OCI-LY7 (cell line): ENCODE measurements at regions not wholly inside any gene's neighbourhood (a gene's known extent, or its start where the extent isn't known, plus 50 kb on each side); places are given as distances from the start of the nearest gene placed in this dataset.

ENCODE experiments used
- BruUV-seq: library from RNA; stranded (reverse); fragments of 400-500 nt; replicated peaks from 2 replicates; lab custom pipeline; 2021; lab: Mats Ljungman, UMichigan
- CTCF ChIA-PET: fragments of 300-600 bp; sonication (Branson Sonifier 250); formaldehyde crosslinking; loops from one replicate; lab custom pipeline; 2022; ENCODE audit warnings: antibody characterized with exemption; ENCODE audit not compliant: unreplicated experiment; lab: Charles Lee
- POLR2A ChIA-PET: fragments of 300-600 bp; sonication (Branson Sonifier 250); formaldehyde crosslinking; loops from one replicate; lab custom pipeline; 2022; ENCODE audit warnings: antibody characterized with exemption; lab: Charles Lee
- DNase-seq: peaks from one replicate; pipeline ENCODE4 v3.0.0-alpha.2; 2015; ENCODE audit warnings: low spot score
- H2AFZ ChIP-seq: fragments of 200-600 bp; sonication (generic), shearing (Covaris generic); 2 replicates; pipeline ENCODE4 v1.6.1; 2014; ENCODE audit warnings: mild to moderate bottlenecking, antibody characterized with exemption, low read length, moderate library complexity
- H3K27ac ChIP-seq: fragments of 200-600 bp; sonication (generic); 2 replicates; pipeline ENCODE4 v1.5.1; 2014; ENCODE audit warnings: mixed run types, low read depth, mild to moderate bottlenecking, moderate library complexity, low read length, inconsistent platforms; ENCODE audit not compliant: poor library complexity, severe bottlenecking
- H3K36me3 ChIP-seq: fragments of 200-600 bp; sonication (generic); 2 replicates; pipeline ENCODE4 v1.6.1; 2014; ENCODE audit warnings: mild to moderate bottlenecking, antibody characterized with exemption, low read length, moderate library complexity, mixed read lengths; ENCODE audit not compliant: insufficient read depth
- H3K4me1 ChIP-seq: fragments of 200-600 bp; sonication (generic); 2 replicates; pipeline ENCODE4 v1.5.1; 2014; ENCODE audit warnings: mild to moderate bottlenecking, low read length; ENCODE audit not compliant: insufficient read depth, poor library complexity, severe bottlenecking
- H3K4me2 ChIP-seq: fragments of 200-600 bp; sonication (generic); 2 replicates; pipeline ENCODE4 v1.6.1; 2014; ENCODE audit warnings: mild to moderate bottlenecking, low read length
- H3K4me3 ChIP-seq: fragments of 200-600 bp; sonication (generic); 2 replicates; pipeline ENCODE4 v1.5.1; 2014; ENCODE audit warnings: mild to moderate bottlenecking, low read depth, low read length; ENCODE audit not compliant: poor library complexity, severe bottlenecking
- H3K79me2 ChIP-seq: fragments of 200-600 bp; sonication (generic); 2 replicates; pipeline ENCODE4 v1.6.1; 2016; ENCODE audit warnings: low read depth, mild to moderate bottlenecking, low read length, moderate library complexity, mixed read lengths; ENCODE audit not compliant: insufficient read depth
- H3K9me2 ChIP-seq: fragments of 200-600 bp; sonication (generic); 2 replicates; pipeline ENCODE4 v1.6.1; 2016; ENCODE audit warnings: mild to moderate bottlenecking, low read length, mixed read lengths; ENCODE audit not compliant: insufficient read depth
- H3K9me3 ChIP-seq: fragments of 200-600 bp; sonication (generic); 2 replicates; pipeline ENCODE4 v1.6.1; 2014; ENCODE audit warnings: mild to moderate bottlenecking, mixed run types, low read length, mixed read lengths
- H4K20me1 ChIP-seq: fragments of 200-600 bp; sonication (generic); 2 replicates; pipeline ENCODE4 v1.6.1; 2014; ENCODE audit warnings: mild to moderate bottlenecking, antibody characterized with exemption, low read length, moderate library complexity, mixed read lengths; ENCODE audit not compliant: insufficient read depth
- CTCF ChIP-seq: fragments of 200-600 bp; sonication (generic); conservative IDR thresholded peaks from 2 replicates; pipeline ENCODE4 v1.5.1; 2014; ENCODE audit warnings: mild to moderate bottlenecking, antibody characterized with exemption, low read length, moderate library complexity, mixed read lengths
- EZH2phosphoT487 ChIP-seq: fragments of 200-600 bp; sonication (generic); IDR thresholded peaks from 2 replicates; pipeline ENCODE4 v1.6.1; 2018; ENCODE audit warnings: low read depth, borderline replicate concordance, mild to moderate bottlenecking, mixed run types, antibody characterized with exemption, low read length, moderate library complexity, mixed read lengths
- intact Hi-C: fragments of 100-400 bp; cut with micrococcal nuclease; formaldehyde crosslinking; loops from one replicate; pipeline ENCODE4 v1.10.0; 2022; ENCODE audit not compliant: unreplicated experiment

GRCh38 chr2:10223471-10223870 lies 79.2 kb upstream of the HPCAL1 start:
- Histone ChIP-seq H3K4me3 (no peak overlapping the region), H3K79me2 (no peaks in the 10 kb centered on the region), H4K20me1 (no peaks in the 10 kb centered on the region), H3K36me3 (no peaks in the 10 kb centered on the region), H3K27ac (no peak overlapping the region), H3K4me2 (no peak overlapping the region), H3K9me2 (no peaks in the 10 kb centered on the region), H3K9me3 (no peaks in the 10 kb centered on the region), H2AFZ (no peak overlapping the region), H3K4me1 (peaks cover 5% of the 10 kb centered on the region)
- DNase-seq, result no peak
- no TSS peak for BruUV-seq
- TF ChIP-seq EZH2phosphoT487 (no peak), CTCF (no peak)
- ChIA-PET CTCF (no interaction called here), POLR2A (no interaction called here)
- intact Hi-C loops, result no loop called here

GRCh38 chr2:10223932-10224720 lies 78.6 kb upstream of the HPCAL1 start:
- Histone ChIP-seq H3K4me1 (peaks cover 5% of the 10 kb centered on the region), H3K4me2 (no peak overlapping the region), H2AFZ (no peak overlapping the region), H3K9me3 (no peaks in the 10 kb centered on the region), H3K36me3 (no peaks in the 10 kb centered on the region), H3K27ac (no peak overlapping the region), H3K9me2 (no peaks in the 10 kb centered on the region), H3K79me2 (no peaks in the 10 kb centered on the region), H3K4me3 (no peak overlapping the region), H4K20me1 (no peaks in the 10 kb centered on the region)
- intact Hi-C loops, result loop anchor here (2.0 kb wide), 1 partner anchor 185 kb away; no protein-coding TSS in a partner anchor
- DNase-seq, result no peak
- CTCF ChIA-PET, result no interaction called here
- BruUV-seq, result no TSS peak
- POLR2A ChIA-PET, result no interaction called here
- TF ChIP-seq CTCF (0 out of 2 replicates have a peak, but pooled peaks have one; percentile 11), EZH2phosphoT487 (no peak)

GRCh38 chr2:10224734-10225133 lies 78.0 kb upstream of the HPCAL1 start:
- H3K4me2 ChIP-seq, result no peak overlapping the region
- no peak overlapping the region for H3K4me3 ChIP-seq
- ChIA-PET CTCF (no interaction called here), POLR2A (no interaction called here)
- peaks cover 5% of the 10 kb centered on the region for H3K4me1 ChIP-seq
- no peak overlapping the region for H3K27ac ChIP-seq
- H2AFZ ChIP-seq, result no peak overlapping the region
- H4K20me1 ChIP-seq, result no peaks in the 10 kb centered on the region
- no peaks in the 10 kb centered on the region for H3K9me2 ChIP-seq
- no peaks in the 10 kb centered on the region for H3K36me3 ChIP-seq
- no TSS peak for BruUV-seq
- no peaks in the 10 kb centered on the region for H3K79me2 ChIP-seq
- TF ChIP-seq EZH2phosphoT487 (no peak), CTCF (no peak)
- intact Hi-C loops, result loop anchor here (2.0 kb wide), 1 partner anchor 184 kb away; no protein-coding TSS in a partner anchor
- DNase-seq, result no peak
- H3K9me3 ChIP-seq, result no peaks in the 10 kb centered on the region
